WTC11 (cell line): ENCODE measurements at regions not wholly inside any gene's neighbourhood (a gene's known extent, or its start where the extent isn't known, plus 50 kb on each side); places are given as distances from the start of the nearest gene placed in this dataset.

Source experiments
- ATAC-seq: fragments of 200-7000 bp; cut with Tn5 transposase; 2 replicates; pipeline ENCODE4 v1.10.0; 2021; ENCODE audit warnings: mild to moderate bottlenecking, moderate library complexity
- CTCF ChIA-PET: fragments of 300-600 bp; sonication (Branson Sonifier 250); formaldehyde crosslinking; loops from one replicate; lab custom pipeline; 2021; ENCODE audit warnings: antibody characterized with exemption; lab: Charles Lee
- POLR2A ChIA-PET: fragments of 350-600 bp; sonication (Branson Sonifier 250); formaldehyde crosslinking; loops from one replicate; lab custom pipeline; 2021; ENCODE audit warnings: antibody characterized with exemption; lab: Charles Lee
- DNase-seq: peaks from one replicate; pipeline ENCODE4 v3.0.0; 2021; ENCODE audit warnings: low spot score
- H3K27ac Mint-ChIP-seq: 2 replicates; pipeline ENCODE4 v1.8.0; 2021; ENCODE audit warnings: mixed read lengths
- H3K27me3 Mint-ChIP-seq: 2 replicates; pipeline ENCODE4 v1.8.0; 2021; ENCODE audit warnings: low read depth, mild to moderate bottlenecking, moderate library complexity, mixed read lengths
- H3K36me3 Mint-ChIP-seq: 2 replicates; pipeline ENCODE4 v1.8.0; 2021; ENCODE audit warnings: mixed read lengths
- H3K4me1 Mint-ChIP-seq: 2 replicates; pipeline ENCODE4 v1.8.0; 2022; ENCODE audit warnings: mixed read lengths
- H3K4me3 Mint-ChIP-seq: 2 replicates; pipeline ENCODE4 v1.8.0; 2021; ENCODE audit warnings: mild to moderate bottlenecking, moderate library complexity, mixed read lengths
- H3K9me3 Mint-ChIP-seq: 2 replicates; pipeline ENCODE4 v1.8.0; 2021; ENCODE audit warnings: mixed read lengths
- ATF1 ChIP-seq: sonication (generic); formaldehyde crosslinking; IDR thresholded peaks from 2 replicates; pipeline ENCODE4 v1.8.1; 2023; ENCODE audit warnings: mild to moderate bottlenecking, moderate library complexity, missing genetic modification reagents
- FOXJ3 ChIP-seq: sonication (generic); formaldehyde crosslinking; IDR thresholded peaks from 2 replicates; pipeline ENCODE4 v1.9.0; 2021; ENCODE audit warnings: missing genetic modification reagents, mild to moderate bottlenecking, borderline replicate concordance
- GTF2I ChIP-seq: fragments of 250-450 bp; sonication (Bioruptor Pico); conservative IDR thresholded peaks from 2 replicates; pipeline ENCODE4 v1.4.0; 2021; ENCODE audit warnings: mild to moderate bottlenecking
- OVOL2 ChIP-seq: fragments of 250-450 bp; sonication (Bioruptor Pico); IDR thresholded peaks from 2 replicates; pipeline ENCODE4 v1.9.0; 2021; ENCODE audit warnings: mild to moderate bottlenecking, borderline replicate concordance
- TCF7 ChIP-seq: sonication (generic); formaldehyde crosslinking; IDR thresholded peaks from 2 replicates; pipeline ENCODE4 v1.8.0; 2022; ENCODE audit warnings: mild to moderate bottlenecking, low read depth, missing genetic modification reagents, moderate library complexity
- TF ChIP-seq, protein P1 (sequence below): fragments of 250-450 bp; sonication (Bioruptor Pico); IDR thresholded peaks from 2 replicates; pipeline ENCODE4 v1.9.0; 2021; ENCODE audit warnings: mild to moderate bottlenecking, borderline replicate concordance
- TF ChIP-seq, protein P2 (sequence below): fragments of 250-450 bp; sonication (Bioruptor Pico); IDR thresholded peaks from 2 replicates; pipeline ENCODE4 v1.9.0; 2021; ENCODE audit warnings: moderate library complexity, mild to moderate bottlenecking, inconsistent platforms, borderline replicate concordance
- TF ChIP-seq, protein P3 (sequence below): sonication (generic); formaldehyde crosslinking; IDR thresholded peaks from 2 replicates; pipeline ENCODE4 v1.8.1; 2023; ENCODE audit warnings: mild to moderate bottlenecking, missing genetic modification reagents, borderline replicate concordance
- TF ChIP-seq, protein P4 (sequence below): sonication (generic); formaldehyde crosslinking; conservative IDR thresholded peaks from 2 replicates; pipeline ENCODE4 v1.8.1; 2023; ENCODE audit warnings: mild to moderate bottlenecking, low read depth, missing genetic modification reagents, moderate library complexity
- TF ChIP-seq, protein P5 (sequence below): sonication (generic); formaldehyde crosslinking; IDR thresholded peaks from 2 replicates; pipeline ENCODE4 v1.8.1; 2023; ENCODE audit warnings: mild to moderate bottlenecking, missing genetic modification reagents
- TF ChIP-seq, protein P6 (sequence below): fragments of 250-450 bp; sonication (Bioruptor Pico); IDR thresholded peaks from 2 replicates; pipeline ENCODE4 v1.9.0; 2021; ENCODE audit warnings: mild to moderate bottlenecking
- TF ChIP-seq, protein P7 (sequence below): fragments of 200-600 bp; IDR thresholded peaks from 2 replicates; pipeline ENCODE4 v1.8.0; 2022; ENCODE audit warnings: antibody characterized with exemption
- TF ChIP-seq, protein P8 (sequence below): sonication (generic); formaldehyde crosslinking; IDR thresholded peaks from 2 replicates; pipeline ENCODE4 v1.8.1; 2023; ENCODE audit warnings: mild to moderate bottlenecking, missing genetic modification reagents, moderate library complexity

DNA sequence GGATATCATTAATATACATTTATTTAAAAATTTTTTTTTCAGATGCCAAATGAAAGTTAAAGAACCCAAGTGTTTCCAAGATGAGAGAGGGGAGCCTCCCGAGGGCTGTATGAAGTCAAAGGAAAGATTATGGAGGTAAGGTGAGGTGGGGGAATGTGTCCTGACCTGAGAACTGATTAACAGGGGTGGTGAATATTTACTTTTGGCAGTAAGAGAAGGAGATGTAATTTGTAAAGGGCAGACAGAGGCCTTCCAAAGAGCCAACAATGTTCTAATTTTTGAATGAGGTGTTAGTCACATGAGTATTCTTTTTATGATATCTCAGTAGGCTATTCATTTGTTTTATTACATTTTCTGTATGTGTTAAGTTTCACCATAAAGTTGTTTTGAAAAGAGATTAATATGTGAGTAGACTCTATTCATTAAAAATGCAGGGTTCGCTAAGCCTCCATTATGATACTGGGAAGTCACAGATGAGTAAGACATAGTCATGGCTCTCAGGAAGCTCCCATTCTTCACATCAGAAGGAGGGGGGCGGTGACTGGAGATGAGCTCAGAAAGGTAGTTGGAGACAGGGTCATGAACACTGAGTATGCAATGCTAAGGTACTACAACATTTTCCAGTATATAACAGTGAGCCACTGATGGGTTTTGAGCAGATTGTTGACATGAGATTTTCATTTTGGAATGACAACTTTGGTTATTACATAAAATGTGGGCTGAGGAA, 62.4 kb upstream of the TNFSF18 start (continued):
- TF ChIP-seq, protein P1, sequence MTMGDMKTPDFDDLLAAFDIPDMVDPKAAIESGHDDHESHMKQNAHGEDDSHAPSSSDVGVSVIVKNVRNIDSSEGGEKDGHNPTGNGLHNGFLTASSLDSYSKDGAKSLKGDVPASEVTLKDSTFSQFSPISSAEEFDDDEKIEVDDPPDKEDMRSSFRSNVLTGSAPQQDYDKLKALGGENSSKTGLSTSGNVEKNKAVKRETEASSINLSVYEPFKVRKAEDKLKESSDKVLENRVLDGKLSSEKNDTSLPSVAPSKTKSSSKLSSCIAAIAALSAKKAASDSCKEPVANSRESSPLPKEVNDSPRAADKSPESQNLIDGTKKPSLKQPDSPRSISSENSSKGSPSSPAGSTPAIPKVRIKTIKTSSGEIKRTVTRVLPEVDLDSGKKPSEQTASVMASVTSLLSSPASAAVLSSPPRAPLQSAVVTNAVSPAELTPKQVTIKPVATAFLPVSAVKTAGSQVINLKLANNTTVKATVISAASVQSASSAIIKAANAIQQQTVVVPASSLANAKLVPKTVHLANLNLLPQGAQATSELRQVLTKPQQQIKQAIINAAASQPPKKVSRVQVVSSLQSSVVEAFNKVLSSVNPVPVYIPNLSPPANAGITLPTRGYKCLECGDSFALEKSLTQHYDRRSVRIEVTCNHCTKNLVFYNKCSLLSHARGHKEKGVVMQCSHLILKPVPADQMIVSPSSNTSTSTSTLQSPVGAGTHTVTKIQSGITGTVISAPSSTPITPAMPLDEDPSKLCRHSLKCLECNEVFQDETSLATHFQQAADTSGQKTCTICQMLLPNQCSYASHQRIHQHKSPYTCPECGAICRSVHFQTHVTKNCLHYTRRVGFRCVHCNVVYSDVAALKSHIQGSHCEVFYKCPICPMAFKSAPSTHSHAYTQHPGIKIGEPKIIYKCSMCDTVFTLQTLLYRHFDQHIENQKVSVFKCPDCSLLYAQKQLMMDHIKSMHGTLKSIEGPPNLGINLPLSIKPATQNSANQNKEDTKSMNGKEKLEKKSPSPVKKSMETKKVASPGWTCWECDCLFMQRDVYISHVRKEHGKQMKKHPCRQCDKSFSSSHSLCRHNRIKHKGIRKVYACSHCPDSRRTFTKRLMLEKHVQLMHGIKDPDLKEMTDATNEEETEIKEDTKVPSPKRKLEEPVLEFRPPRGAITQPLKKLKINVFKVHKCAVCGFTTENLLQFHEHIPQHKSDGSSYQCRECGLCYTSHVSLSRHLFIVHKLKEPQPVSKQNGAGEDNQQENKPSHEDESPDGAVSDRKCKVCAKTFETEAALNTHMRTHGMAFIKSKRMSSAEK (CRISPR knock-in tag): no peak
- no peak for TF ChIP-seq FOXJ3 (CRISPR knock-in tag)

DNA sequence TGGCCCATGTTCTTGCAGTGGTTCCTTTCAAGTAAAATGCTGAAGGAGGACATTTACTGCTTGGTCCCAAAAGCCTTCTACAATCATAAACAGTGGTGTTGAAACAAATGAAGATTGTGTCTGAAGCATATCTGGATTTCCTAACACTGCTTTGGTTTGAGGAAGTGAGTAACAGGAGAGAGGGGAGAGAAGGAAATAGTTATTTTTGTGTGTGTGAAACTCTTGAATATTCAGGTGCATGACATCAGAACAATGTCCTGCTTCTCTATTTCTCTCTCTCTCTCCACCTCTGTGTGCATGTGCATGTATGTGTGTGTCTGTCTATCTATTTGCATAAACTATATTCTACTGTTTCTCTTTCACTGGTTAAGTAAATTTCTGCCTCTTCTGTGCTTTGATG, 61.4 kb upstream of the TNFSF18 start:
- Mint-ChIP-seq H3K36me3 (peaks cover 5% of the 10 kb centered on the region), H3K9me3 (peaks cover 28% of the 10 kb centered on the region), H3K27ac (no peak overlapping the region), H3K4me3 (no peak overlapping the region), H3K27me3 (no peaks in the 10 kb centered on the region), H3K4me1 (no peaks in the 10 kb centered on the region)
- CTCF ChIA-PET: no interaction called here
- TF ChIP-seq, protein P2, sequence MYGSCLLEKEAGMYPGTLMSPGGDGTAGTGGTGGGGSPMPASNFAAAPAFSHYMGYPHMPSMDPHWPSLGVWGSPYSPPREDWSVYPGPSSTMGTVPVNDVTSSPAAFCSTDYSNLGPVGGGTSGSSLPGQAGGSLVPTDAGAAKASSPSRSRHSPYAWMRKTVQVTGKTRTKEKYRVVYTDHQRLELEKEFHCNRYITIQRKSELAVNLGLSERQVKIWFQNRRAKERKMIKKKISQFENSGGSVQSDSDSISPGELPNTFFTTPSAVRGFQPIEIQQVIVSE (CRISPR knock-in tag): no peak
- TF ChIP-seq TCF7: no peak
- no peak for TF ChIP-seq GTF2I
- TF ChIP-seq ATF1 (CRISPR knock-in tag): no peak
- TF ChIP-seq, protein P3, sequence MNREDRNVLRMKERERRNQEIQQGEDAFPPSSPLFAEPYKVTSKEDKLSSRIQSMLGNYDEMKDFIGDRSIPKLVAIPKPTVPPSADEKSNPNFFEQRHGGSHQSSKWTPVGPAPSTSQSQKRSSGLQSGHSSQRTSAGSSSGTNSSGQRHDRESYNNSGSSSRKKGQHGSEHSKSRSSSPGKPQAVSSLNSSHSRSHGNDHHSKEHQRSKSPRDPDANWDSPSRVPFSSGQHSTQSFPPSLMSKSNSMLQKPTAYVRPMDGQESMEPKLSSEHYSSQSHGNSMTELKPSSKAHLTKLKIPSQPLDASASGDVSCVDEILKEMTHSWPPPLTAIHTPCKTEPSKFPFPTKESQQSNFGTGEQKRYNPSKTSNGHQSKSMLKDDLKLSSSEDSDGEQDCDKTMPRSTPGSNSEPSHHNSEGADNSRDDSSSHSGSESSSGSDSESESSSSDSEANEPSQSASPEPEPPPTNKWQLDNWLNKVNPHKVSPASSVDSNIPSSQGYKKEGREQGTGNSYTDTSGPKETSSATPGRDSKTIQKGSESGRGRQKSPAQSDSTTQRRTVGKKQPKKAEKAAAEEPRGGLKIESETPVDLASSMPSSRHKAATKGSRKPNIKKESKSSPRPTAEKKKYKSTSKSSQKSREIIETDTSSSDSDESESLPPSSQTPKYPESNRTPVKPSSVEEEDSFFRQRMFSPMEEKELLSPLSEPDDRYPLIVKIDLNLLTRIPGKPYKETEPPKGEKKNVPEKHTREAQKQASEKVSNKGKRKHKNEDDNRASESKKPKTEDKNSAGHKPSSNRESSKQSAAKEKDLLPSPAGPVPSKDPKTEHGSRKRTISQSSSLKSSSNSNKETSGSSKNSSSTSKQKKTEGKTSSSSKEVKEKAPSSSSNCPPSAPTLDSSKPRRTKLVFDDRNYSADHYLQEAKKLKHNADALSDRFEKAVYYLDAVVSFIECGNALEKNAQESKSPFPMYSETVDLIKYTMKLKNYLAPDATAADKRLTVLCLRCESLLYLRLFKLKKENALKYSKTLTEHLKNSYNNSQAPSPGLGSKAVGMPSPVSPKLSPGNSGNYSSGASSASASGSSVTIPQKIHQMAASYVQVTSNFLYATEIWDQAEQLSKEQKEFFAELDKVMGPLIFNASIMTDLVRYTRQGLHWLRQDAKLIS (CRISPR knock-in tag): no peak
- DNase-seq: no peak
- POLR2A ChIA-PET: no interaction called here
- no peak for ATAC-seq

DNA sequence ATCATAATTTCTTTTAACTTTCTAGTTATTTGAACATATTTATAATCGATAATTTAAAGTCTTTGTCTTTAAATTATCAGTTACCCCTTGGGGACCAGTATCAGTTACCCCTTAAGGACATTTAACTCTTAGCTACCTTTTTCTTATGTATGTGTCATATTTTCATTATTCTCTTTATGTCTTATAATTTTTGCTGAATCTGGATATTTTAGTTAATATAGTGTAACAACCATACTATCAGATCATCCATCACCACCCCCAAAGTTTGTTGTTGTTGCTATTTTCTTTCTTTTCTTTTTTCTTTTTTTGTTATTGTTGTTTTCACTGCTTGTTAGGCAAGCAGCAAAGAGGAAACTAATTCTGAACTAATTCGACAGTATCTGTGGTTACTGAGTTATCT, 57.0 kb upstream of the TNFSF18 start:
- H3K27ac Mint-ChIP-seq: no peak overlapping the region
- CTCF ChIA-PET: no interaction called here
- ATAC-seq (no peak), DNase-seq (no peak)
- H3K9me3 Mint-ChIP-seq: peaks cover 44% of the 10 kb centered on the region
- H3K4me3 Mint-ChIP-seq: no peak overlapping the region
- peaks cover 16% of the 10 kb centered on the region for H3K36me3 Mint-ChIP-seq
- POLR2A ChIA-PET: no interaction called here
- no peaks in the 10 kb centered on the region for H3K27me3 Mint-ChIP-seq
- no peaks in the 10 kb centered on the region for H3K4me1 Mint-ChIP-seq
- TF ChIP-seq, protein P4, sequence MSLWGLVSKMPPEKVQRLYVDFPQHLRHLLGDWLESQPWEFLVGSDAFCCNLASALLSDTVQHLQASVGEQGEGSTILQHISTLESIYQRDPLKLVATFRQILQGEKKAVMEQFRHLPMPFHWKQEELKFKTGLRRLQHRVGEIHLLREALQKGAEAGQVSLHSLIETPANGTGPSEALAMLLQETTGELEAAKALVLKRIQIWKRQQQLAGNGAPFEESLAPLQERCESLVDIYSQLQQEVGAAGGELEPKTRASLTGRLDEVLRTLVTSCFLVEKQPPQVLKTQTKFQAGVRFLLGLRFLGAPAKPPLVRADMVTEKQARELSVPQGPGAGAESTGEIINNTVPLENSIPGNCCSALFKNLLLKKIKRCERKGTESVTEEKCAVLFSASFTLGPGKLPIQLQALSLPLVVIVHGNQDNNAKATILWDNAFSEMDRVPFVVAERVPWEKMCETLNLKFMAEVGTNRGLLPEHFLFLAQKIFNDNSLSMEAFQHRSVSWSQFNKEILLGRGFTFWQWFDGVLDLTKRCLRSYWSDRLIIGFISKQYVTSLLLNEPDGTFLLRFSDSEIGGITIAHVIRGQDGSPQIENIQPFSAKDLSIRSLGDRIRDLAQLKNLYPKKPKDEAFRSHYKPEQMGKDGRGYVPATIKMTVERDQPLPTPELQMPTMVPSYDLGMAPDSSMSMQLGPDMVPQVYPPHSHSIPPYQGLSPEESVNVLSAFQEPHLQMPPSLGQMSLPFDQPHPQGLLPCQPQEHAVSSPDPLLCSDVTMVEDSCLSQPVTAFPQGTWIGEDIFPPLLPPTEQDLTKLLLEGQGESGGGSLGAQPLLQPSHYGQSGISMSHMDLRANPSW (CRISPR knock-in tag): no peak
- TF ChIP-seq, protein P5, sequence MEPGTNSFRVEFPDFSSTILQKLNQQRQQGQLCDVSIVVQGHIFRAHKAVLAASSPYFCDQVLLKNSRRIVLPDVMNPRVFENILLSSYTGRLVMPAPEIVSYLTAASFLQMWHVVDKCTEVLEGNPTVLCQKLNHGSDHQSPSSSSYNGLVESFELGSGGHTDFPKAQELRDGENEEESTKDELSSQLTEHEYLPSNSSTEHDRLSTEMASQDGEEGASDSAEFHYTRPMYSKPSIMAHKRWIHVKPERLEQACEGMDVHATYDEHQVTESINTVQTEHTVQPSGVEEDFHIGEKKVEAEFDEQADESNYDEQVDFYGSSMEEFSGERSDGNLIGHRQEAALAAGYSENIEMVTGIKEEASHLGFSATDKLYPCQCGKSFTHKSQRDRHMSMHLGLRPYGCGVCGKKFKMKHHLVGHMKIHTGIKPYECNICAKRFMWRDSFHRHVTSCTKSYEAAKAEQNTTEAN (CRISPR knock-in tag): no peak
- no peak for TF ChIP-seq OVOL2 (CRISPR knock-in tag)
- TF ChIP-seq, protein P6, sequence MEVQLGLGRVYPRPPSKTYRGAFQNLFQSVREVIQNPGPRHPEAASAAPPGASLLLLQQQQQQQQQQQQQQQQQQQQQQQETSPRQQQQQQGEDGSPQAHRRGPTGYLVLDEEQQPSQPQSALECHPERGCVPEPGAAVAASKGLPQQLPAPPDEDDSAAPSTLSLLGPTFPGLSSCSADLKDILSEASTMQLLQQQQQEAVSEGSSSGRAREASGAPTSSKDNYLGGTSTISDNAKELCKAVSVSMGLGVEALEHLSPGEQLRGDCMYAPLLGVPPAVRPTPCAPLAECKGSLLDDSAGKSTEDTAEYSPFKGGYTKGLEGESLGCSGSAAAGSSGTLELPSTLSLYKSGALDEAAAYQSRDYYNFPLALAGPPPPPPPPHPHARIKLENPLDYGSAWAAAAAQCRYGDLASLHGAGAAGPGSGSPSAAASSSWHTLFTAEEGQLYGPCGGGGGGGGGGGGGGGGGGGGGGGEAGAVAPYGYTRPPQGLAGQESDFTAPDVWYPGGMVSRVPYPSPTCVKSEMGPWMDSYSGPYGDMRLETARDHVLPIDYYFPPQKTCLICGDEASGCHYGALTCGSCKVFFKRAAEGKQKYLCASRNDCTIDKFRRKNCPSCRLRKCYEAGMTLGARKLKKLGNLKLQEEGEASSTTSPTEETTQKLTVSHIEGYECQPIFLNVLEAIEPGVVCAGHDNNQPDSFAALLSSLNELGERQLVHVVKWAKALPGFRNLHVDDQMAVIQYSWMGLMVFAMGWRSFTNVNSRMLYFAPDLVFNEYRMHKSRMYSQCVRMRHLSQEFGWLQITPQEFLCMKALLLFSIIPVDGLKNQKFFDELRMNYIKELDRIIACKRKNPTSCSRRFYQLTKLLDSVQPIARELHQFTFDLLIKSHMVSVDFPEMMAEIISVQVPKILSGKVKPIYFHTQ (CRISPR knock-in tag): no peak
- TF ChIP-seq, protein P7, sequence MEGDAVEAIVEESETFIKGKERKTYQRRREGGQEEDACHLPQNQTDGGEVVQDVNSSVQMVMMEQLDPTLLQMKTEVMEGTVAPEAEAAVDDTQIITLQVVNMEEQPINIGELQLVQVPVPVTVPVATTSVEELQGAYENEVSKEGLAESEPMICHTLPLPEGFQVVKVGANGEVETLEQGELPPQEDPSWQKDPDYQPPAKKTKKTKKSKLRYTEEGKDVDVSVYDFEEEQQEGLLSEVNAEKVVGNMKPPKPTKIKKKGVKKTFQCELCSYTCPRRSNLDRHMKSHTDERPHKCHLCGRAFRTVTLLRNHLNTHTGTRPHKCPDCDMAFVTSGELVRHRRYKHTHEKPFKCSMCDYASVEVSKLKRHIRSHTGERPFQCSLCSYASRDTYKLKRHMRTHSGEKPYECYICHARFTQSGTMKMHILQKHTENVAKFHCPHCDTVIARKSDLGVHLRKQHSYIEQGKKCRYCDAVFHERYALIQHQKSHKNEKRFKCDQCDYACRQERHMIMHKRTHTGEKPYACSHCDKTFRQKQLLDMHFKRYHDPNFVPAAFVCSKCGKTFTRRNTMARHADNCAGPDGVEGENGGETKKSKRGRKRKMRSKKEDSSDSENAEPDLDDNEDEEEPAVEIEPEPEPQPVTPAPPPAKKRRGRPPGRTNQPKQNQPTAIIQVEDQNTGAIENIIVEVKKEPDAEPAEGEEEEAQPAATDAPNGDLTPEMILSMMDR: no peak
- TF ChIP-seq, protein P8, sequence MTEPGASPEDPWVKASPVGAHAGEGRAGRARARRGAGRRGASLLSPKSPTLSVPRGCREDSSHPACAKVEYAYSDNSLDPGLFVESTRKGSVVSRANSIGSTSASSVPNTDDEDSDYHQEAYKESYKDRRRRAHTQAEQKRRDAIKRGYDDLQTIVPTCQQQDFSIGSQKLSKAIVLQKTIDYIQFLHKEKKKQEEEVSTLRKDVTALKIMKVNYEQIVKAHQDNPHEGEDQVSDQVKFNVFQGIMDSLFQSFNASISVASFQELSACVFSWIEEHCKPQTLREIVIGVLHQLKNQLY (CRISPR knock-in tag): no peak
